H9 (cell line): ENCODE measurements at regions not wholly inside any gene's neighbourhood (a gene's known extent, or its start where the extent isn't known, plus 50 kb on each side); places are given as distances from the start of the nearest gene placed in this dataset.

ENCODE experiments used
- DNase-seq: peaks from one replicate; pipeline ENCODE4 v3.0.0-alpha.2; 2017
- H2AFZ ChIP-seq: one replicate; pipeline ENCODE4 v1.6.1; 2013; ENCODE audit warnings: mild to moderate bottlenecking, low read length, control low read depth, moderate library complexity
- H2AK5ac ChIP-seq: 2 replicates; pipeline ENCODE4 v1.6.1; 2013; ENCODE audit warnings: low read length, control low read depth, mixed read lengths; ENCODE audit not compliant: insufficient read length
- H2BK120ac ChIP-seq: one replicate; pipeline ENCODE4 v1.6.1; 2013; ENCODE audit warnings: low read depth, mild to moderate bottlenecking, low read length, control low read depth, inconsistent platforms; ENCODE audit not compliant: poor library complexity, severe bottlenecking
- H2BK12ac ChIP-seq: 2 replicates; pipeline ENCODE4 v1.6.1; 2013; ENCODE audit warnings: low read length, control low read depth, mixed read lengths, low read depth; ENCODE audit not compliant: insufficient read length
- H2BK15ac ChIP-seq: 2 replicates; pipeline ENCODE4 v1.6.1; 2013; ENCODE audit warnings: low read depth, low read length, control low read depth
- H2BK20ac ChIP-seq: one replicate; pipeline ENCODE4 v1.6.1; 2013; ENCODE audit warnings: low read depth, mild to moderate bottlenecking, low read length, control low read depth, inconsistent platforms; ENCODE audit not compliant: poor library complexity, severe bottlenecking
- H2BK5ac ChIP-seq: 2 replicates; pipeline ENCODE4 v1.6.1; 2013; ENCODE audit warnings: low read length, control low read depth, mixed read lengths; ENCODE audit not compliant: insufficient read length
- H3K14ac ChIP-seq: 2 replicates; pipeline ENCODE4 v1.6.1; 2013; ENCODE audit warnings: low read length, control low read depth; ENCODE audit not compliant: insufficient read depth
- H3K18ac ChIP-seq: 2 replicates; pipeline ENCODE4 v1.6.1; 2013; ENCODE audit warnings: low read depth, mild to moderate bottlenecking, mixed read lengths, low read length, control low read depth; ENCODE audit not compliant: insufficient read length
- H3K23ac ChIP-seq: 2 replicates; pipeline ENCODE4 v1.6.1; 2013; ENCODE audit warnings: low read length, control low read depth, mixed read lengths, low read depth; ENCODE audit not compliant: insufficient read length
- H3K23me2 ChIP-seq: 2 replicates; pipeline ENCODE4 v1.6.1; 2013; ENCODE audit warnings: low read depth, mild to moderate bottlenecking, mixed read lengths, low read length, control low read depth; ENCODE audit not compliant: insufficient read length, poor library complexity, severe bottlenecking
- H3K27ac ChIP-seq: 2 replicates; pipeline ENCODE4 v1.5.1; 2013; ENCODE audit warnings: low read length, control low read depth, mixed read lengths, low read depth; ENCODE audit not compliant: insufficient read length
- H3K27me3 ChIP-seq: 2 replicates; pipeline ENCODE4 v1.6.1; 2013; ENCODE audit warnings: low read length, control low read depth, inconsistent platforms; ENCODE audit not compliant: insufficient read depth
- H3K4ac ChIP-seq: 2 replicates; pipeline ENCODE4 v1.6.1; 2013; ENCODE audit warnings: low read depth, mild to moderate bottlenecking, control low read depth, inconsistent platforms, low read length, moderate library complexity
- H3K4me1 ChIP-seq: 2 replicates; pipeline ENCODE4 v1.6.1; 2013; ENCODE audit warnings: low read length, control low read depth, inconsistent platforms; ENCODE audit not compliant: insufficient read depth
- H3K4me2 ChIP-seq: 2 replicates; pipeline ENCODE4 v1.6.1; 2013; ENCODE audit warnings: low read length, control low read depth, mixed read lengths; ENCODE audit not compliant: insufficient read length, insufficient read depth
- H3K56ac ChIP-seq: 2 replicates; pipeline ENCODE4 v1.6.1; 2013; ENCODE audit warnings: low read depth, mild to moderate bottlenecking, mixed read lengths, low read length, control low read depth; ENCODE audit not compliant: insufficient read length
- H3K79me1 ChIP-seq: 2 replicates; pipeline ENCODE4 v1.6.1; 2013; ENCODE audit warnings: low read depth, mild to moderate bottlenecking, moderate library complexity, low read length, control low read depth, inconsistent platforms; ENCODE audit not compliant: insufficient read depth, poor library complexity, severe bottlenecking
- H3K79me2 ChIP-seq: 2 replicates; pipeline ENCODE4 v1.6.1; 2013; ENCODE audit warnings: low read length, control low read depth, inconsistent platforms; ENCODE audit not compliant: insufficient read depth
- H3K9ac ChIP-seq: 2 replicates; pipeline ENCODE4 v1.6.1; 2013; ENCODE audit warnings: low read length, control low read depth, mixed read lengths; ENCODE audit not compliant: insufficient read length; ENCODE audit errors: extremely low read depth
- H3K9me3 ChIP-seq: one replicate; pipeline ENCODE4 v1.6.1; 2013; ENCODE audit warnings: low read depth, low read length, inconsistent platforms; ENCODE audit not compliant: control insufficient read depth
- H3T11ph ChIP-seq: one replicate; pipeline ENCODE4 v1.6.1; 2013; ENCODE audit warnings: mild to moderate bottlenecking, low read length, control low read depth, inconsistent platforms
- H4K20me1 ChIP-seq: one replicate; pipeline ENCODE4 v1.6.1; 2013; ENCODE audit not compliant: control insufficient read depth, insufficient read length, insufficient read depth
- H4K5ac ChIP-seq: 2 replicates; pipeline ENCODE4 v1.6.1; 2013; ENCODE audit warnings: low read depth, mild to moderate bottlenecking, mixed read lengths, low read length, control low read depth; ENCODE audit not compliant: insufficient read length
- H4K8ac ChIP-seq: replicated peaks from 2 replicates; pipeline ENCODE4 v1.6.1; 2013; ENCODE audit warnings: low read length, control low read depth, mixed read lengths, low read depth; ENCODE audit not compliant: insufficient read length
- H4K91ac ChIP-seq: 2 replicates; pipeline ENCODE4 v1.6.1; 2013; ENCODE audit warnings: low read depth, mild to moderate bottlenecking, moderate library complexity, mixed read lengths, low read length, control low read depth; ENCODE audit not compliant: insufficient read length
- H3K27ac Mint-ChIP-seq, 3 experiments: 2 replicates in 2 of 3; 3 replicates in 1 of 3; pipeline ENCODE4 v1.8.0; 2020 to 2021; ENCODE audit warnings: mixed read lengths in 3 of 3, mild to moderate bottlenecking in 1 of 3, moderate library complexity in 1 of 3
- H3K27me3 Mint-ChIP-seq: 2 replicates; pipeline ENCODE4 v1.8.0; 2021; ENCODE audit warnings: low read depth, mild to moderate bottlenecking, moderate library complexity, mixed read lengths
- H3K36me3 Mint-ChIP-seq, 3 experiments: 2 replicates in 2 of 3; 3 replicates in 1 of 3; pipeline ENCODE4 v1.8.0; 2020 to 2021; ENCODE audit warnings: low read depth in 3 of 3, mixed read lengths in 3 of 3; ENCODE audit not compliant: insufficient read depth in 1 of 3
- H3K4me1 Mint-ChIP-seq, 2 experiments: 2 replicates each; pipeline ENCODE4 v1.8.0; 2020; ENCODE audit warnings: mixed read lengths in 2 of 2
- H3K4me3 Mint-ChIP-seq, 2 experiments: 2 replicates in 1 of 2; 3 replicates in 1 of 2; pipeline ENCODE4 v1.8.0; 2020 to 2021; ENCODE audit warnings: mild to moderate bottlenecking in 2 of 2, mixed read lengths in 2 of 2, moderate library complexity in 1 of 2
- H3K9me3 Mint-ChIP-seq, 2 experiments: 2 replicates in 1 of 2; 3 replicates in 1 of 2; pipeline ENCODE4 v1.8.0; 2020; ENCODE audit warnings: mild to moderate bottlenecking in 2 of 2, mixed read lengths in 2 of 2, moderate library complexity in 1 of 2
- WGBS: extraction: QIAGEN DNeasy Blood & Tissue Kit; methylation state at CpG from one replicate; pipeline ENCODE4 v1.1.7; 2013; ENCODE audit warnings: missing lambda C conversion rate, low lambda C conversion rate, mixed read lengths; ENCODE audit not compliant: insufficient read length; ENCODE audit errors: extremely low coverage; 5-methylcytosine and 5-hydroxymethylcytosine counted together
- TF ChIP-seq, protein P1 (sequence below): fragments of 200-600 bp; sonication (generic); conservative IDR thresholded peaks from 3 replicates; pipeline ENCODE4 v1.8.0; 2021; ENCODE audit warnings: antibody characterized with exemption, mild to moderate bottlenecking

DNA sequence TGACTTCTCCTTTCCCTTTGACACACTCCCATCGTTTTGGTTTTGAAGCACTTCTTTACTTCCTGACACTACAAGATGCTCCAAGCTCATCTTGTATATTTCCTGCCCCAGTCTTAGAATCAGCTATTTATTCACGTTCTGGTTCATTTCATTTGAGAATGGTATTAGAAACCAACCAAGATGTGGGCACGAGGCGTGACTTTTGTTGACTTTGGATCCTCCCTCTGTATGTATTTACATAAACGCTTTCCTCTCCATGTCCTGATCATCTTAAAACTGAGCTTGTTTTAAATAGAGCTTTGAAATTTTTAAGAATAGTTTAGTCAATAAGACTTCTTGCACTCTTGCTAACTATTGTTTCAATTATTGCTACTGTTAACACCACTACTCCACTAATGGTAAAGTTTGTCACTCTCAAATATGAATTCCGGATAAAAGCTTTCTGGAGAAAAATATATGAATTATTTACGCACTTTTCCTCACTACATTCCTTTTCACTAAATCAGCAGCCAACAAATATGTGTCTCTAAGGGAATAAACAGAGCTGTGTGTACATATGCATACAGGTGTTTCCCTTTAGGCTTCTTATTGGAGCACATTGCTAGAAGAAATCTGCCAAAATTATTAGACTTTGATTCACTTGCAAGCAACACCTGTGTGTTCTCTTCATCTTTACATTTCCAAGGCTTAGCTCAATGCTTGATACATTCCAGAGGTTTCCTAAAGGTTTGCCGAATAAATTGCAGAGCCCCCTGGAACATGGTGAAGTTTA, 77.3 kb upstream of the TMEM244 start:
- no CpG with 5 or more reads among the region's 8 CpGs for WGBS

More for the DNA sequence above, 77.3 kb upstream of the TMEM244 start:
- Mint-ChIP-seq H3K4me1 (peaks cover 4 to 5% of the 10 kb centered on the region in 2 experiments), H3K4me3 (no peak overlapping the region), H3K27me3 (no peaks in the 10 kb centered on the region), H3K27ac (peak overlapping the region in 1 of 3 experiments; percentile 2; a peak in 3 of 7 replicates), H3K9me3 (no peaks in the 10 kb centered on the region), H3K36me3 (no peaks in the 10 kb centered on the region)
- no peak overlapping the region for H2BK15ac ChIP-seq
- H3K9ac ChIP-seq: no peak overlapping the region
- H3K79me1 ChIP-seq: no peaks in the 10 kb centered on the region
- H3K9me3 ChIP-seq: no peaks in the 10 kb centered on the region
- no peak overlapping the region for H3T11ph ChIP-seq
- H2BK5ac ChIP-seq: no peak overlapping the region
- H3K18ac ChIP-seq: no peak overlapping the region
- H4K8ac ChIP-seq: no peak overlapping the region
- no peak overlapping the region for H2AFZ ChIP-seq
- H3K4ac ChIP-seq: no peak overlapping the region
- TF ChIP-seq, protein P1, sequence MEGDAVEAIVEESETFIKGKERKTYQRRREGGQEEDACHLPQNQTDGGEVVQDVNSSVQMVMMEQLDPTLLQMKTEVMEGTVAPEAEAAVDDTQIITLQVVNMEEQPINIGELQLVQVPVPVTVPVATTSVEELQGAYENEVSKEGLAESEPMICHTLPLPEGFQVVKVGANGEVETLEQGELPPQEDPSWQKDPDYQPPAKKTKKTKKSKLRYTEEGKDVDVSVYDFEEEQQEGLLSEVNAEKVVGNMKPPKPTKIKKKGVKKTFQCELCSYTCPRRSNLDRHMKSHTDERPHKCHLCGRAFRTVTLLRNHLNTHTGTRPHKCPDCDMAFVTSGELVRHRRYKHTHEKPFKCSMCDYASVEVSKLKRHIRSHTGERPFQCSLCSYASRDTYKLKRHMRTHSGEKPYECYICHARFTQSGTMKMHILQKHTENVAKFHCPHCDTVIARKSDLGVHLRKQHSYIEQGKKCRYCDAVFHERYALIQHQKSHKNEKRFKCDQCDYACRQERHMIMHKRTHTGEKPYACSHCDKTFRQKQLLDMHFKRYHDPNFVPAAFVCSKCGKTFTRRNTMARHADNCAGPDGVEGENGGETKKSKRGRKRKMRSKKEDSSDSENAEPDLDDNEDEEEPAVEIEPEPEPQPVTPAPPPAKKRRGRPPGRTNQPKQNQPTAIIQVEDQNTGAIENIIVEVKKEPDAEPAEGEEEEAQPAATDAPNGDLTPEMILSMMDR: no peak
- no peak overlapping the region for H3K14ac ChIP-seq
- no peaks in the 10 kb centered on the region for H3K23me2 ChIP-seq
- no peaks in the 10 kb centered on the region for H4K20me1 ChIP-seq
- H3K27me3 ChIP-seq: no peaks in the 10 kb centered on the region
- H3K23ac ChIP-seq: no peak overlapping the region
- no peak overlapping the region for H2BK12ac ChIP-seq
- no peak overlapping the region for H3K27ac ChIP-seq
- no peaks in the 10 kb centered on the region for H3K4me1 ChIP-seq
- H3K4me2 ChIP-seq: no peak overlapping the region
- no peak overlapping the region for H4K5ac ChIP-seq
- no peaks in the 10 kb centered on the region for H3K79me2 ChIP-seq
- no peak for DNase-seq
- H2BK20ac ChIP-seq: no peak overlapping the region
- H3K56ac ChIP-seq: no peak overlapping the region
- no peak overlapping the region for H2AK5ac ChIP-seq
- no peak overlapping the region for H4K91ac ChIP-seq
- H2BK120ac ChIP-seq: no peak overlapping the region
